DOHH2 (cell line): ENCODE measurements at regions not wholly inside any gene's neighbourhood (a gene's known extent, or its start where the extent isn't known, plus 50 kb on each side); places are given as distances from the start of the nearest gene placed in this dataset.

Experiments used
- EZH2phosphoT487 ChIP-seq: fragments of 200-600 bp; sonication (generic); IDR thresholded peaks from 2 replicates; pipeline ENCODE4 v1.6.1; 2017; ENCODE audit warnings: borderline replicate concordance, mild to moderate bottlenecking, antibody characterized with exemption, low read length, moderate library complexity, mixed read lengths
- TF ChIP-seq, protein P1 (sequence below): fragments of 200-600 bp; sonication (generic); IDR thresholded peaks from one replicate; pipeline ENCODE4 v1.5.1; 2014; ENCODE audit warnings: antibody characterized with exemption, mild to moderate bottlenecking, low read depth, low read length; ENCODE audit not compliant: poor library complexity, severe bottlenecking

DNA sequence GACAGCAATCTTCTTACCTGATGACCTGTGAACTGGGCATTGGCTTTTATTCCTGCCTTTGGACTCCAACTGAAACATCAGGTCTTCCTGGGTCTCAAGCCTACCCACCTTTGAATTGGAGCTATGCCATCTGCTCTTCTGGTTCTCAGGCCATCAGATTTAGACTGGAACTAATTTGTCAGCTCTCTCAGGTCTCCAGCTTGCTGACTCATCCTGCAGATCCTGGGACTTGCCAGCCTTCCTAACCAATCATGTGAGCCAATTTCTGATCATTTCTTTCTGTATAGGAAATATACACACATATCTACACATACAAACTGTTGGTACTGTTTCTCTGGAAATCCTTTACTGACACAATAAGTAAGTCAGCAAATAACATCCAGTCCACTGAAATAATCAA is 65.3 kb upstream of the TSPAN8 start:
- TF ChIP-seq, protein P1, sequence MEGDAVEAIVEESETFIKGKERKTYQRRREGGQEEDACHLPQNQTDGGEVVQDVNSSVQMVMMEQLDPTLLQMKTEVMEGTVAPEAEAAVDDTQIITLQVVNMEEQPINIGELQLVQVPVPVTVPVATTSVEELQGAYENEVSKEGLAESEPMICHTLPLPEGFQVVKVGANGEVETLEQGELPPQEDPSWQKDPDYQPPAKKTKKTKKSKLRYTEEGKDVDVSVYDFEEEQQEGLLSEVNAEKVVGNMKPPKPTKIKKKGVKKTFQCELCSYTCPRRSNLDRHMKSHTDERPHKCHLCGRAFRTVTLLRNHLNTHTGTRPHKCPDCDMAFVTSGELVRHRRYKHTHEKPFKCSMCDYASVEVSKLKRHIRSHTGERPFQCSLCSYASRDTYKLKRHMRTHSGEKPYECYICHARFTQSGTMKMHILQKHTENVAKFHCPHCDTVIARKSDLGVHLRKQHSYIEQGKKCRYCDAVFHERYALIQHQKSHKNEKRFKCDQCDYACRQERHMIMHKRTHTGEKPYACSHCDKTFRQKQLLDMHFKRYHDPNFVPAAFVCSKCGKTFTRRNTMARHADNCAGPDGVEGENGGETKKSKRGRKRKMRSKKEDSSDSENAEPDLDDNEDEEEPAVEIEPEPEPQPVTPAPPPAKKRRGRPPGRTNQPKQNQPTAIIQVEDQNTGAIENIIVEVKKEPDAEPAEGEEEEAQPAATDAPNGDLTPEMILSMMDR = no peak
- TF ChIP-seq EZH2phosphoT487 = no peak
